ENCODE measurements at regions not wholly inside any gene's neighbourhood (a gene's known extent, or its start where the extent isn't known, plus 50 kb on each side); places are given as distances from the start of the nearest gene placed in this dataset.
A peak's percentile ranks its signal among the peaks of the same experiment; 100 is the strongest.

DNA sequence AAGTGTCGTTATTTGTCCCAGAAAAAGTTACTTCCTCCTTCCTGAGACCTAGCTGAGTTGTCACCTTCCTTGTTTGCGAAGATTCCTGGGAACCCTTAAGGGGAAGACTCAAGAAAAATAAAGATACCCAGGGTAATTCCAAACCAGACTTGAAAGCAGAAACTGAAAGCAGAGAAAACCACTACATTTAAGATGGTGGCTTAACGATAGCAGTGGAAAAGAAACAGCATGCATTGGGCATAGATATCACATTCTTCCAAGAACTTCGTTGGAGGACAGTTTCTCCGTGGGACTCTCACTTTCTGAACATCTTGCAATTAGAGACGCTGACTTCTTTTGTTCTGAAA is 89.1 kb downstream of the FAM76B start:
- H3K9me3 Mint-ChIP-seq, result peaks cover 2% of the 10 kb centered on the region
- H3K4me1 Mint-ChIP-seq (ENCODE audit: low read depth), result peaks cover 53% of the 10 kb centered on the region
- TF ChIP-seq, protein P1, sequence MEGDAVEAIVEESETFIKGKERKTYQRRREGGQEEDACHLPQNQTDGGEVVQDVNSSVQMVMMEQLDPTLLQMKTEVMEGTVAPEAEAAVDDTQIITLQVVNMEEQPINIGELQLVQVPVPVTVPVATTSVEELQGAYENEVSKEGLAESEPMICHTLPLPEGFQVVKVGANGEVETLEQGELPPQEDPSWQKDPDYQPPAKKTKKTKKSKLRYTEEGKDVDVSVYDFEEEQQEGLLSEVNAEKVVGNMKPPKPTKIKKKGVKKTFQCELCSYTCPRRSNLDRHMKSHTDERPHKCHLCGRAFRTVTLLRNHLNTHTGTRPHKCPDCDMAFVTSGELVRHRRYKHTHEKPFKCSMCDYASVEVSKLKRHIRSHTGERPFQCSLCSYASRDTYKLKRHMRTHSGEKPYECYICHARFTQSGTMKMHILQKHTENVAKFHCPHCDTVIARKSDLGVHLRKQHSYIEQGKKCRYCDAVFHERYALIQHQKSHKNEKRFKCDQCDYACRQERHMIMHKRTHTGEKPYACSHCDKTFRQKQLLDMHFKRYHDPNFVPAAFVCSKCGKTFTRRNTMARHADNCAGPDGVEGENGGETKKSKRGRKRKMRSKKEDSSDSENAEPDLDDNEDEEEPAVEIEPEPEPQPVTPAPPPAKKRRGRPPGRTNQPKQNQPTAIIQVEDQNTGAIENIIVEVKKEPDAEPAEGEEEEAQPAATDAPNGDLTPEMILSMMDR (IDR thresholded peaks at IDR 0.05), result no peak
- H3K36me3 Mint-ChIP-seq (ENCODE audit: low read depth), result peaks cover 14% of the 10 kb centered on the region
- peak overlapping the region; percentile 57 for H3K4me3 Mint-ChIP-seq
- intact Hi-C loops (cut with micrococcal nuclease), result loop anchor here (5.0 to 10.0 kb wide), 2 partner anchors 98 to 636 kb away; partner anchors contain the start of gene SRSF8
- H3K27me3 Mint-ChIP-seq, result no peaks in the 10 kb centered on the region
- CTCF ChIA-PET, result interaction anchor here (1.3 to 1.7 kb wide), 3 partner anchors 530 to 548 kb away, joined by 3 to 8 read pairs (median 6); no protein-coding TSS in a partner anchor
- POLR2A ChIA-PET, result interaction anchor here (0.7 to 4.7 kb wide), 5 partner anchors 8 to 468 kb away, joined by 3 to 18 read pairs (median 3); no protein-coding TSS in a partner anchor
- DNase-seq (no peak), ATAC-seq (peak; percentile 47)
- peak overlapping the region; percentile 95 for H3K27ac Mint-ChIP-seq

DNA sequence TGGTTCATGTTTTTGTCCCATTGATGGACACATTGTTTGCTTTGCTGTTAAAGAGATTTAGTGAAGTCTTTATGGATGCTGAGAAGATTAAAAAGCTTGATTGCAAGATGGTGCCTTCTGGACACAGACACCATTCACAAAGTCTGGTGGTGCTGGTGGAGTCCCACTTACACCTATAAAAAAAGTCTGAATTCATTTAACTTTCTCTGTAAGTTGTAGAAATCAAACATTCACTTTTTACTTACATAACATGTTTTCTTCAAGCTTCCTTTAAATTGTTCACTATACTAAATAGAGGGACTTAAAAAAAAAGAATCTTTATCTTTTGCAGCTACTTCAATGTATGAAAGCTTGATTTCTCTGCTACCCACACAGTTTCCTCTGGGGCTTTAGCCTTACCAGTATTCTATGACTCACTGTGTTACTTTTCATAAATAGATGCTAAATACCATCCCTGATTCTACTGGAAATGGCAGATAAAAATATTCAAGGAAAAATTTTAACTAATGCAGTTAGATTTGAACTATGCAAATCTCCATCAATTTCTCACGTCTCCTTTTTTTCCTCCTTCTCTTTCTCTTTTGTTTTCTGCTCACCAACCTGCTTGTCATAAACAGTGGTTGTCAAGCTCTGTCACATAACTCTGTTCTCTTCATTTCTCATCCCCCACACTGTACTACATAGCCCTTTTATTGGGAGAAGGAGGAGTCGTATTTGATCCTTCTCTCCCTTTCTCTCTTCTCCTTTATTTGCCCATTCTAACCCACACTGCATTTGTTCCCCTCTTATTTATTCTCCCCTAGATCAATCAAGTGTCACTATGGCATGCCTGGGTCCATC is 89.7 kb downstream of the FAM76B start:
- peak overlapping the region; percentile 95 for H3K27ac Mint-ChIP-seq
- POLR2A ChIA-PET, result interaction anchor here (0.5 to 4.7 kb wide), 10 partner anchors 8 to 632 kb away, joined by 3 to 18 read pairs (median 4); no protein-coding TSS in a partner anchor
- peaks cover 3% of the 10 kb centered on the region for H3K9me3 Mint-ChIP-seq
- H3K4me1 Mint-ChIP-seq (ENCODE audit: low read depth), result peaks cover 54% of the 10 kb centered on the region
- H3K36me3 Mint-ChIP-seq (ENCODE audit: low read depth), result peaks cover 15% of the 10 kb centered on the region
- DNase-seq (no peak), ATAC-seq (peak; percentile 60)
- CTCF ChIA-PET, result interaction anchor here (0.8 to 2.6 kb wide), 7 partner anchors 10 to 548 kb away, joined by 3 to 9 read pairs (median 5); no protein-coding TSS in a partner anchor
- TF ChIP-seq, protein P1 (IDR thresholded peaks at IDR 0.05), result no peak
- intact Hi-C loops (cut with micrococcal nuclease), result loop anchor here (5.0 to 10.0 kb wide), 3 partner anchors 38 to 635 kb away; partner anchors contain the start of gene SRSF8
- no peaks in the 10 kb centered on the region for H3K27me3 Mint-ChIP-seq
- H3K4me3 Mint-ChIP-seq, result peak overlapping the region; percentile 57

DNA sequence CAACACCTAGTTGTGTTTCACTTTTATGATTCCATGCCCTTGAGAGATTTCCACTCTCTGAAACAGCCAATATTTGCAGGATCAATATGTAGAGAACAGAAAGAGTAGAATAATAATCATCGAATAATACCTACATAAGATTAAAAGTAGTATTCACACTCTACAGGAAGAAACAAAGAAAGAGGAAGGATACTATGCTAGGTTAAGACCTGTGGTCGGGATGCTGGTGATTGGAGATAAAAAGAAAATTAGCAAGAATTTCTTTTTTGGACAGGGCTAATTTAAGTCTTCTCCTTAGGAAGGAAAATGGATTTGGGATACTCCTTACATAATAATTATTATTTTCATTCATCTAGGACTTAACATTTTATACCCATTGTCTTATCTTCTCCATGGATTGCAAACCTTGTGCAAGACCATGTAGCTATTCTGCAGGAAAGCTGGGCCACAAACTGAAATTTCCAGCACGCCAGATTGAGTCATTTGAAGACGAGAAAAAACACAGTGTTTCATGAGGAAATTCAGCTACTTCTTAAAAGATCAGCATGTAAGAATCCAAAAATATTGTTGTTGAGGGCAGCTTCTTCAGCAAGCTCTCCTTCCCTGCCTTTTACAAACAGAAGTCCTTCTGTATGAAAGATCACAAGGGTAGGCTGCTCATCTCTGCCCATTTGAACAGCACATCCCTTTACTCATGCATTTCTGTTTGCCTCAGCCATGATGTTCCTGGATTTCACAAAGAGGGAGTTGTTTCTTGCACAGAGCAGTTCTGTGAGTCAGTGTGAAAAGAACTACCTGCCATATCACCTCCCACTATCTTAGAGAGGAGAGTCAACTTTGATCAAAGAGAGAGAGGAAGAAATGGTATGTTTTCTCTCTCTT is 90.7 kb downstream of the FAM76B start:
- ATAC-seq, result peak; percentile 50
- POLR2A ChIA-PET, result interaction anchor here (0.5 to 4.7 kb wide), 9 partner anchors 9 to 631 kb away, joined by 3 to 18 read pairs (median 4); no protein-coding TSS in a partner anchor
- intact Hi-C loops (cut with micrococcal nuclease), result loop anchor here (5.0 kb wide), 1 partner anchor 37 kb away; no protein-coding TSS in a partner anchor
- CTCF ChIA-PET, result interaction anchor here (0.8 to 2.6 kb wide), 6 partner anchors 9 to 547 kb away, joined by 3 to 9 read pairs (median 6); no protein-coding TSS in a partner anchor
- DNase-seq, result no peak
- H3K4me1 Mint-ChIP-seq (ENCODE audit: low read depth), result peaks cover 57% of the 10 kb centered on the region
- peaks cover 20% of the 10 kb centered on the region for H3K36me3 Mint-ChIP-seq (ENCODE audit: low read depth)
- peak overlapping the region; percentile 95 for H3K27ac Mint-ChIP-seq
- H3K9me3 Mint-ChIP-seq, result peaks cover 8% of the 10 kb centered on the region
- peak overlapping the region; percentile 57 for H3K4me3 Mint-ChIP-seq
- TF ChIP-seq, protein P1 (IDR thresholded peaks at IDR 0.05), result no peak
- no peaks in the 10 kb centered on the region for H3K27me3 Mint-ChIP-seq

DNA sequence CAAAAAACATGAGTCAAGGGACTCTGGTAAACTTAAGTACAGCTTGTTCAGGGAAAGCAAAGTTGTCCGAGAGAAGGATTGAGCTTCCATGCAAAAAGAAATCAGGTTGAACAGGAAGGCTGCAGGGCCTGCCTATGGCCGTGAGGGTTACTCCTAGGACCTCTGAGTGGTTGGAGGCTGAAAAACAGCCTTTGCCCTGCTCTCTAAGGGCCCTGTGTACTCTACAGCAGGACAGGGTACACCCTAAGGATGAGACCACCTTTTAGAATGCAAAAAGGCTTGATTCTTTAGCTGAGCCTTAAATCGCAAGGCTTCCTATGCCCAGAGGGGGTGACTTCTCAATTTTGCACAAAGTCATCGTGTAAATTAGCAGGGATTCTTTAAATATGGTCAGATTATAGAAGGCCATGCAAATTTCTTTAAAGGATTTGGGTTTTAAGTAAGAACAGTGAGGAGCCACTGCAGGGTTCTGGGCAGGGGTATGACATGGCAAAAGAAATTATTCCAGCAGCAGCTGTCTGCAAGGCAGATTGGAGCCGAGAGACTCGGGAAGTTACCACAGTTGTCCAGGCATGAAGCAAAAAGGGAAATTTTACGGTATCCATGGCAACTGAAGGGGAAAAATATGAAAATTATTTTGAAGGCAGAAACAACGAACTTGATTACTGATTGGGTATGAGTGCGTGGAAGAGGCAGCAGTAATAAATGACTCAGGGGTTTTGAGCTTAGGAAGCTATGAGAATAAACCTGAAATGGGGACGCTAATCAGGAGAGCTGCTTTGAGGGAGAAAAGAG is 91.8 kb downstream of the FAM76B start:
- TF ChIP-seq, protein P1 (IDR thresholded peaks at IDR 0.05), result no peak
- DNase-seq (no peak), ATAC-seq (no peak)
- Mint-ChIP-seq H3K27me3 (no peaks in the 10 kb centered on the region), H3K9me3 (peaks cover 10% of the 10 kb centered on the region), H3K36me3 (ENCODE audit: low read depth) (peaks cover 23% of the 10 kb centered on the region), H3K4me3 (no peak overlapping the region), H3K27ac (peak overlapping the region; percentile 95), H3K4me1 (ENCODE audit: low read depth) (peaks cover 57% of the 10 kb centered on the region)
- CTCF ChIA-PET, result interaction anchor here (1.1 to 2.6 kb wide), 2 partner anchors 13 to 190 kb away, joined by 3 to 9 read pairs; no protein-coding TSS in a partner anchor
- POLR2A ChIA-PET, result interaction anchor here (1.3 to 4.7 kb wide), 2 partner anchors 10 to 16 kb away, joined by 3 to 18 read pairs; no protein-coding TSS in a partner anchor
- intact Hi-C loops (cut with micrococcal nuclease), result loop anchor here (5.0 kb wide), 1 partner anchor 36 kb away; no protein-coding TSS in a partner anchor
